Panc1 (cell line): ENCODE measurements at regions not wholly inside any gene's neighbourhood (a gene's known extent, or its start where the extent isn't known, plus 50 kb on each side); places are given as distances from the start of the nearest gene placed in this dataset.

Experiments
- ATAC-seq: fragments of 200-7000 bp; cut with Tn5 transposase; 2 replicates; pipeline ENCODE4 v1.9.1; 2020; ENCODE audit warnings: mild to moderate bottlenecking, moderate library complexity
- BruUV-seq: library from RNA; stranded (reverse); fragments of 400-500 nt; replicated peaks from 2 replicates; lab custom pipeline; 2021; lab: Mats Ljungman, UMichigan
- CTCF ChIA-PET: fragments of 300-600 bp; sonication (Branson Sonifier 250); formaldehyde crosslinking; loops from one replicate; lab custom pipeline; 2022; ENCODE audit warnings: antibody characterized with exemption; lab: Charles Lee
- POLR2A ChIA-PET: fragments of 300-600 bp; sonication (Branson Sonifier 250); formaldehyde crosslinking; loops from one replicate; lab custom pipeline; 2022; ENCODE audit warnings: antibody characterized with exemption; lab: Charles Lee
- DNase-seq: peaks from one replicate; pipeline ENCODE4 v3.0.0-alpha.2; 2010; ENCODE audit warnings: low read depth, low spot score
- H3K27ac ChIP-seq: 2 replicates; pipeline ENCODE4 v1.5.1; 2011; ENCODE audit warnings: mild to moderate bottlenecking, low read length, inconsistent platforms
- H3K27me3 ChIP-seq: fragments of 200-500 bp; sonication (Bioruptor generic); 2 replicates; pipeline ENCODE4 v1.6.0; 2014; ENCODE audit warnings: low read length, inconsistent platforms; ENCODE audit not compliant: control insufficient read depth, insufficient read depth
- H3K36me3 ChIP-seq: fragments of 200-500 bp; sonication (Bioruptor generic); 2 replicates; pipeline ENCODE4 v1.5.1; 2014; ENCODE audit warnings: inconsistent platforms, mild to moderate bottlenecking, low read length, moderate library complexity; ENCODE audit not compliant: control insufficient read depth, insufficient read depth
- H3K4me1 ChIP-seq: 2 replicates; pipeline ENCODE4 v1.5.1; 2011; ENCODE audit warnings: inconsistent platforms, mild to moderate bottlenecking, low read length, moderate library complexity; ENCODE audit not compliant: control insufficient read depth, insufficient read depth
- H3K4me3 ChIP-seq, 2 experiments: 2 replicates each; pipeline ENCODE4 v1.5.1; 2011 to 2012; ENCODE audit warnings: low read depth in 2 of 2, low read length in 2 of 2, mild to moderate bottlenecking in 2 of 2, inconsistent platforms in 1 of 2, moderate library complexity in 1 of 2
- H3K9me3 ChIP-seq: fragments of 200-500 bp; sonication (Bioruptor generic); 2 replicates; pipeline ENCODE4 v1.5.1; 2014; ENCODE audit warnings: low read depth, mild to moderate bottlenecking, inconsistent platforms, low read length, moderate library complexity; ENCODE audit not compliant: control insufficient read depth, insufficient read depth
- POLR2AphosphoS5 ChIP-seq: IDR thresholded peaks from 2 replicates; pipeline ENCODE4 v1.6.1; 2012; ENCODE audit warnings: mild to moderate bottlenecking, low read depth, low read length, moderate library complexity
- SIN3A ChIP-seq: IDR thresholded peaks from 2 replicates; pipeline ENCODE4 v1.6.1; 2012; ENCODE audit warnings: low read depth, mild to moderate bottlenecking, low read length, moderate library complexity, borderline replicate concordance; ENCODE audit not compliant: insufficient read depth
- TCF7L2 ChIP-seq: IDR thresholded peaks from 2 replicates; pipeline ENCODE4 v1.6.1; 2011; ENCODE audit warnings: mild to moderate bottlenecking, low read depth, low read length, inconsistent platforms
- in situ Hi-C: cut with HindIII; loops from 2 replicates; pipeline ENCODE4 v1.10.0; 2016; ENCODE audit warnings: low sequenced_read_pairs, low pct_unique_long_range_greater_than_20kb
- intact Hi-C: fragments of 100-400 bp; cut with micrococcal nuclease; formaldehyde crosslinking; loops from one replicate; pipeline ENCODE4 v1.10.0; 2022; ENCODE audit not compliant: unreplicated experiment
- TF ChIP-seq, protein P1 (sequence below), 2 experiments: IDR thresholded peaks; 2 replicates each; pipeline ENCODE4 v1.6.1; 2011 to 2012; ENCODE audit warnings: low read depth in 2 of 2, control low read depth in 1 of 2, low read length in 1 of 2, mild to moderate bottlenecking in 1 of 2, moderate library complexity in 1 of 2; ENCODE audit not compliant: insufficient read depth in 1 of 2
- TF ChIP-seq, protein P2 (sequence below): fragments of 450-650 bp; IDR thresholded peaks from 2 replicates; pipeline ENCODE4 v1.5.1; 2017; ENCODE audit warnings: mild to moderate bottlenecking

DNA sequence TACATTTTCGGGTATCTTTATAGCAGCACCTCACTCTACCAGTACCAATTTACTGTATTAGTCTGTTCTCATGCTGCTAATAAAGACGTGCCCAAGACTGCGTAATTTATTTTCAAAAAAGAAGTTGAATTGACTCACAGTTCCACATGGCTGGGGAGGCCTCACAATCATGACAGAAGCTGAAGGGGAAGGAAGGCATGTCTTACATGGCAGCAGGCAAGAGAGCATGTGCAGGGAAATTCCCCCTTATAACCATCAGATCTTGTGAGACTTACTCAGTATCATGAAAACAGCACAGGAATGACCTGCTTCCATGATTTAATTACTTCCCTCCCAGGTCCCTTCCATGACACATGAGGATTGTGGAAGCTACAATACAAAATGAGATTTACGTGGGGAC, 602.6 kb upstream of the DAB2 start:
- Histone ChIP-seq H3K36me3 (no peaks in the 10 kb centered on the region), H3K9me3 (no peaks in the 10 kb centered on the region), H3K4me3 (no peak overlapping the region), H3K27me3 (no peaks in the 10 kb centered on the region), H3K4me1 (no peaks in the 10 kb centered on the region), H3K27ac (no peak overlapping the region)
- POLR2A ChIA-PET = no interaction called here
- ATAC-seq (no peak), DNase-seq (no peak)
- TF ChIP-seq, protein P1, sequence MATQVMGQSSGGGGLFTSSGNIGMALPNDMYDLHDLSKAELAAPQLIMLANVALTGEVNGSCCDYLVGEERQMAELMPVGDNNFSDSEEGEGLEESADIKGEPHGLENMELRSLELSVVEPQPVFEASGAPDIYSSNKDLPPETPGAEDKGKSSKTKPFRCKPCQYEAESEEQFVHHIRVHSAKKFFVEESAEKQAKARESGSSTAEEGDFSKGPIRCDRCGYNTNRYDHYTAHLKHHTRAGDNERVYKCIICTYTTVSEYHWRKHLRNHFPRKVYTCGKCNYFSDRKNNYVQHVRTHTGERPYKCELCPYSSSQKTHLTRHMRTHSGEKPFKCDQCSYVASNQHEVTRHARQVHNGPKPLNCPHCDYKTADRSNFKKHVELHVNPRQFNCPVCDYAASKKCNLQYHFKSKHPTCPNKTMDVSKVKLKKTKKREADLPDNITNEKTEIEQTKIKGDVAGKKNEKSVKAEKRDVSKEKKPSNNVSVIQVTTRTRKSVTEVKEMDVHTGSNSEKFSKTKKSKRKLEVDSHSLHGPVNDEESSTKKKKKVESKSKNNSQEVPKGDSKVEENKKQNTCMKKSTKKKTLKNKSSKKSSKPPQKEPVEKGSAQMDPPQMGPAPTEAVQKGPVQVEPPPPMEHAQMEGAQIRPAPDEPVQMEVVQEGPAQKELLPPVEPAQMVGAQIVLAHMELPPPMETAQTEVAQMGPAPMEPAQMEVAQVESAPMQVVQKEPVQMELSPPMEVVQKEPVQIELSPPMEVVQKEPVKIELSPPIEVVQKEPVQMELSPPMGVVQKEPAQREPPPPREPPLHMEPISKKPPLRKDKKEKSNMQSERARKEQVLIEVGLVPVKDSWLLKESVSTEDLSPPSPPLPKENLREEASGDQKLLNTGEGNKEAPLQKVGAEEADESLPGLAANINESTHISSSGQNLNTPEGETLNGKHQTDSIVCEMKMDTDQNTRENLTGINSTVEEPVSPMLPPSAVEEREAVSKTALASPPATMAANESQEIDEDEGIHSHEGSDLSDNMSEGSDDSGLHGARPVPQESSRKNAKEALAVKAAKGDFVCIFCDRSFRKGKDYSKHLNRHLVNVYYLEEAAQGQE (IDR thresholded peaks at IDR 0.05; ENCODE audit: insufficient read depth in 1 of 2, low read depth in 2 of 2, low read length in 1 of 2) = no peak
- TF ChIP-seq SIN3A (no peak), TCF7L2 (no peak), POLR2AphosphoS5 (no peak)
- TF ChIP-seq, protein P2, sequence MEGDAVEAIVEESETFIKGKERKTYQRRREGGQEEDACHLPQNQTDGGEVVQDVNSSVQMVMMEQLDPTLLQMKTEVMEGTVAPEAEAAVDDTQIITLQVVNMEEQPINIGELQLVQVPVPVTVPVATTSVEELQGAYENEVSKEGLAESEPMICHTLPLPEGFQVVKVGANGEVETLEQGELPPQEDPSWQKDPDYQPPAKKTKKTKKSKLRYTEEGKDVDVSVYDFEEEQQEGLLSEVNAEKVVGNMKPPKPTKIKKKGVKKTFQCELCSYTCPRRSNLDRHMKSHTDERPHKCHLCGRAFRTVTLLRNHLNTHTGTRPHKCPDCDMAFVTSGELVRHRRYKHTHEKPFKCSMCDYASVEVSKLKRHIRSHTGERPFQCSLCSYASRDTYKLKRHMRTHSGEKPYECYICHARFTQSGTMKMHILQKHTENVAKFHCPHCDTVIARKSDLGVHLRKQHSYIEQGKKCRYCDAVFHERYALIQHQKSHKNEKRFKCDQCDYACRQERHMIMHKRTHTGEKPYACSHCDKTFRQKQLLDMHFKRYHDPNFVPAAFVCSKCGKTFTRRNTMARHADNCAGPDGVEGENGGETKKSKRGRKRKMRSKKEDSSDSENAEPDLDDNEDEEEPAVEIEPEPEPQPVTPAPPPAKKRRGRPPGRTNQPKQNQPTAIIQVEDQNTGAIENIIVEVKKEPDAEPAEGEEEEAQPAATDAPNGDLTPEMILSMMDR = no peak
- BruUV-seq = no TSS peak
- in situ Hi-C loops (no loop called here), intact Hi-C loops (no loop called here)
- CTCF ChIA-PET = no interaction called here

DNA sequence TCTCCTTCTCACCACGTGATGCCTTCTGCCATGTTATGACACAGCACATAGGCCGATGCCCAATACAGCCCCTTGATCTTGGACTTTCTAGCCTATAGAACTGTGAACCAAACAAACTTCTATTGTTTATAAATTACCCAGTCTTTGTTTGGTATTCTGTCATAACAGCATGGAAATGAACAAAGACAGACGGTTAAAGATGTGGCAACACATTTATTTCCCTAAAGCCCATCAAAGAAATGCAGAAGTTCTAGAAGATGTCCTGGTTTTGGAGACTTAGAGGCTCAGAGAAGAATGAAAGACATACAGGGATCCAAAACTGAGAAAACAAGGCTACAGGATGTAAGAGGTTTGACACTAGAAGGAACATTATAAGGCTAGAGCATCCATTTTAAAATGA, 600.8 kb upstream of the DAB2 start:
- intact Hi-C loops = no loop called here
- no peak for TF ChIP-seq TCF7L2
- TF ChIP-seq, protein P2 = no peak
- TF ChIP-seq SIN3A = no peak
- TF ChIP-seq POLR2AphosphoS5 = no peak
- TF ChIP-seq, protein P1 (IDR thresholded peaks at IDR 0.05; ENCODE audit: insufficient read depth in 1 of 2, low read depth in 2 of 2, low read length in 1 of 2) = no peak
- ATAC-seq = no peak
- Histone ChIP-seq H3K36me3 (no peaks in the 10 kb centered on the region), H3K4me3 (no peak overlapping the region), H3K4me1 (no peaks in the 10 kb centered on the region), H3K27me3 (no peaks in the 10 kb centered on the region), H3K9me3 (no peaks in the 10 kb centered on the region), H3K27ac (no peak overlapping the region)
- BruUV-seq = no TSS peak
- in situ Hi-C loops = no loop called here
- ChIA-PET CTCF (no interaction called here), POLR2A (no interaction called here)
- DNase-seq = no peak
